CD14-positive monocyte (primary cell): ENCODE measurements at regions not wholly inside any gene's neighbourhood (a gene's known extent, or its start where the extent isn't known, plus 50 kb on each side); places are given as distances from the start of the nearest gene placed in this dataset.

Experiments used
- DNase-seq, 3 donors: peaks; one replicate each; pipeline ENCODE4 v3.0.0-alpha.2; 2011 to 2022
- H2AFZ ChIP-seq: 2 replicates; pipeline ENCODE4 v1.6.0; 2012; ENCODE audit warnings: mild to moderate bottlenecking, low read depth, low read length, inconsistent platforms; ENCODE audit not compliant: insufficient read depth, poor library complexity, severe bottlenecking
- H3K27ac ChIP-seq, 2 donors: 1 replicate in 1 of 2; 2 replicates in 1 of 2; pipeline ENCODE4 v1.5.1; 2012 to 2013; ENCODE audit warnings: low read length in 2 of 2, control low read depth in 1 of 2, inconsistent platforms in 1 of 2, low read depth in 1 of 2, mild to moderate bottlenecking in 1 of 2
- H3K27me3 ChIP-seq, 2 donors: one replicate each; pipeline versions ENCODE4 v1.6.0 to v1.6.1; 2011 to 2013; ENCODE audit warnings: low read length in 2 of 2; ENCODE audit not compliant: control insufficient read depth in 2 of 2, insufficient read depth in 2 of 2
- H3K36me3 ChIP-seq, 2 donors: replicated peaks in 1 of 2; 1 replicate in 1 of 2; 2 replicates in 1 of 2; pipeline versions ENCODE4 v1.5.1 to v1.6.1; 2012 to 2013; ENCODE audit warnings: low read length in 2 of 2, control low read depth in 1 of 2, inconsistent platforms in 1 of 2, mild to moderate bottlenecking in 1 of 2; ENCODE audit not compliant: insufficient read depth in 2 of 2, control insufficient read depth in 1 of 2
- H3K4me1 ChIP-seq, 2 donors: 1 replicate in 1 of 2; 2 replicates in 1 of 2; pipeline versions ENCODE4 v1.5.1 to v1.6.1; 2012 to 2013; ENCODE audit warnings: low read length in 2 of 2, control low read depth in 1 of 2, inconsistent platforms in 1 of 2, mild to moderate bottlenecking in 1 of 2, moderate library complexity in 1 of 2; ENCODE audit not compliant: insufficient read depth in 2 of 2, control insufficient read depth in 1 of 2
- H3K4me2 ChIP-seq: replicated peaks from 2 replicates; pipeline ENCODE3; 2012; ENCODE audit warnings: low read length, moderate library complexity, mild to moderate bottlenecking; ENCODE audit not compliant: poor library complexity, severe bottlenecking; ENCODE audit errors: extremely low read depth
- H3K4me3 ChIP-seq, 3 experiments: fragments of 200-600 bp in 1 of 3; sonication (generic) in 1 of 3; replicated peaks in 1 of 3; 1 replicate in 2 of 3; 2 replicates in 1 of 3; pipeline ENCODE4 v1.5.1; 2011 to 2013; ENCODE audit warnings: low read length in 3 of 3, mild to moderate bottlenecking in 3 of 3, control low read depth in 2 of 3, low read depth in 2 of 3, inconsistent platforms in 1 of 3, moderate library complexity in 1 of 3
- H3K79me2 ChIP-seq: 2 replicates; pipeline ENCODE4 v1.6.0; 2012; ENCODE audit warnings: mild to moderate bottlenecking, control low read depth, inconsistent platforms, low read length, moderate library complexity; ENCODE audit not compliant: insufficient read depth
- H3K9ac ChIP-seq: 2 replicates; pipeline ENCODE4 v1.6.0; 2017; ENCODE audit warnings: low read length, mild to moderate bottlenecking; ENCODE audit not compliant: insufficient read depth, poor library complexity, severe bottlenecking
- H3K9me3 ChIP-seq, 2 donors: replicated peaks in 1 of 2; 1 replicate in 1 of 2; 2 replicates in 1 of 2; pipeline versions ENCODE4 v1.5.1 to v1.6.1; 2012 to 2013; ENCODE audit warnings: low read length in 2 of 2, control low read depth in 1 of 2; ENCODE audit not compliant: control insufficient read depth in 1 of 2, insufficient read depth in 1 of 2
- H4K20me1 ChIP-seq: 2 replicates; pipeline ENCODE4 v1.6.0; 2012; ENCODE audit warnings: mild to moderate bottlenecking, low read length, control low read depth, moderate library complexity; ENCODE audit not compliant: insufficient read depth
- H3K27ac Mint-ChIP-seq, 7 donors: one replicate each; pipeline ENCODE4 v1.8.0; 2020; ENCODE audit warnings: mild to moderate bottlenecking in 7 of 7, mixed read lengths in 7 of 7, moderate library complexity in 6 of 7, inconsistent platforms in 2 of 7
- H3K27me3 Mint-ChIP-seq, 3 donors: one replicate each; pipeline ENCODE4 v1.8.0; 2021 to 2022; ENCODE audit warnings: low read depth in 3 of 3, mild to moderate bottlenecking in 3 of 3, mixed read lengths in 3 of 3, moderate library complexity in 3 of 3, inconsistent platforms in 1 of 3
- H3K36me3 Mint-ChIP-seq, 2 donors: one replicate each; pipeline ENCODE4 v1.8.0; 2020; ENCODE audit warnings: mixed read lengths in 2 of 2, inconsistent platforms in 1 of 2, mild to moderate bottlenecking in 1 of 2
- H3K4me1 Mint-ChIP-seq: one replicate; pipeline ENCODE4 v1.8.0; 2020; ENCODE audit warnings: mild to moderate bottlenecking, mixed read lengths
- H3K4me3 Mint-ChIP-seq, 2 donors: one replicate each; pipeline ENCODE4 v1.8.0; 2020; ENCODE audit warnings: mild to moderate bottlenecking in 2 of 2, mixed read lengths in 2 of 2, moderate library complexity in 1 of 2
- H3K9me3 Mint-ChIP-seq, 7 donors: one replicate each; pipeline ENCODE4 v1.8.0; 2020 to 2022; ENCODE audit warnings: mixed read lengths in 7 of 7, mild to moderate bottlenecking in 6 of 7, moderate library complexity in 6 of 7, inconsistent platforms in 2 of 7
- CTCF ChIP-seq: fragments of 200-600 bp; IDR thresholded peaks from one replicate; pipeline ENCODE4 v1.8.0; 2022; ENCODE audit warnings: antibody characterized with exemption, mild to moderate bottlenecking
- WGBS: methylation state at CpG from one replicate; pipeline ENCODE4 v1.1.5; 2013; ENCODE audit warnings: missing lambda C conversion rate; ENCODE audit not compliant: insufficient coverage; 5-methylcytosine and 5-hydroxymethylcytosine counted together
- intact Hi-C, 2 donors: fragments of 100-400 bp; cut with micrococcal nuclease; formaldehyde crosslinking; loops; one replicate each; pipeline versions ENCODE4 v1.15.0 to v1.15.1; 2023

DNA sequence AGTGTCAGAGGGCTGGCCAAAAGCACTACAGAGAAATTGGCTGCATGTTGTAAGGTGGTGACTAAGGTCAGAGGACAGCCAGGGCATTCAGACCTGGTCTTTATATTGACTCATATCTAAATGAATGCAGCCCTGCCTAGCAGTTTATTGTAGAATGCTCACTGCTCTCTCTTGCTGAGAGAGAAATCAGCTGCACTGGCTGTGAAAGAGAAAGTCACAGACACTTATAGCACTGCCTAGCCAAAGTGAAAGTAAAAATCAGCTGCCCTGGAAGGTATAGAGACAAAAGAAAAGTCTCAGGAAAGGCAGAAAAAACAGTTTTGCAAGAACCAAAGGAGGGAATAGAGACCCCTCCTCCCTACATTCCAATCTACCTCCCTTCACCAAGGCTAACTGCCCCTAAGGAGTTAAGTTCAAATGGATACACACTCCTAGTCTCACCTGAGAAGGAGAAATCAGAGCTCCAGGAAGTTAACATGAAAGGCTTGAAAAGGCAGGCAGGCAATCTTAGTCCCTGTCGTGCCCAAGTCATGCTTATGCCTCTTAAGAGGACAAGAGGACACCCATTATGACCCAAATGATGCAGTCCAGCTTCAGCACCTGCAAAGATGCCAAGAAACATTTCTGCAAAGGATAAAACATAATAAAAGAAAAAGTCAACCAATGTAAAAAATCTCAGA lies 235.1 kb downstream of the RPS4Y2 start:
- TF ChIP-seq CTCF: no peak
- no peak overlapping the region for H2AFZ ChIP-seq
- no peak overlapping the region for H3K27ac ChIP-seq
- peaks cover 0 to 13% of the 10 kb centered on the region in 2 donors for H3K4me1 ChIP-seq
- peaks cover 20% of the 10 kb centered on the region for H3K4me1 Mint-ChIP-seq
- intact Hi-C loops: no loop called here
- H3K9me3 Mint-ChIP-seq: no peaks in the 10 kb centered on the region
- no peaks in the 10 kb centered on the region for H3K36me3 Mint-ChIP-seq
- no peaks in the 10 kb centered on the region for H3K79me2 ChIP-seq
- peak overlapping the region in 1 of 2 donors; percentile 11 for H3K4me3 Mint-ChIP-seq
- no peaks in the 10 kb centered on the region for H3K9me3 ChIP-seq
- H3K27ac Mint-ChIP-seq: peak overlapping the region in 1 of 7 donors; percentile 65
- H3K27me3 Mint-ChIP-seq: no peaks in the 10 kb centered on the region
- H3K27me3 ChIP-seq: no peaks in the 10 kb centered on the region
- no peaks in the 10 kb centered on the region for H3K36me3 ChIP-seq
- WGBS: no CpG with 5 or more reads among the region's 1 CpG
- H3K4me3 ChIP-seq: no peak overlapping the region
- H3K9ac ChIP-seq: no peak overlapping the region
- H3K4me2 ChIP-seq: no peak overlapping the region
- peak in 2 of 3 donors; percentile 8 to 14 for DNase-seq
- no peaks in the 10 kb centered on the region for H4K20me1 ChIP-seq

- Mint-ChIP-seq H3K27me3 (no peaks in the 10 kb centered on the region), H3K4me1 (peaks cover 2% of the 10 kb centered on the region), H3K27ac (no peak overlapping the region), H3K9me3 (no peaks in the 10 kb centered on the region), H3K36me3 (no peaks in the 10 kb centered on the region), H3K4me3 (no peak overlapping the region)
- no peak for DNase-seq
- no peak overlapping the region for H3K4me2 ChIP-seq
- no peaks in the 10 kb centered on the region for H3K9me3 ChIP-seq
- H4K20me1 ChIP-seq: no peaks in the 10 kb centered on the region
- no peak overlapping the region for H3K27ac ChIP-seq
- H3K9ac ChIP-seq: no peak overlapping the region
- no peaks in the 10 kb centered on the region for H3K36me3 ChIP-seq
- 100% methylated on average over 1 of the region's 2 CpGs for WGBS
- H3K4me1 ChIP-seq: no peaks in the 10 kb centered on the region
- no peak overlapping the region for H3K4me3 ChIP-seq
- no peaks in the 10 kb centered on the region for H3K79me2 ChIP-seq
- TF ChIP-seq CTCF: no peak
- H3K27me3 ChIP-seq: no peaks in the 10 kb centered on the region
- intact Hi-C loops: no loop called here
- no peak overlapping the region for H2AFZ ChIP-seq
Measured at GRCh38 chrY:20997355-20997754, 241.4 kb downstream of the RPS4Y2 start.
